ENCODE measurements at regions not wholly inside any gene's neighbourhood (a gene's known extent, or its start where the extent isn't known, plus 50 kb on each side); places are given as distances from the start of the nearest gene placed in this dataset.

DNA sequence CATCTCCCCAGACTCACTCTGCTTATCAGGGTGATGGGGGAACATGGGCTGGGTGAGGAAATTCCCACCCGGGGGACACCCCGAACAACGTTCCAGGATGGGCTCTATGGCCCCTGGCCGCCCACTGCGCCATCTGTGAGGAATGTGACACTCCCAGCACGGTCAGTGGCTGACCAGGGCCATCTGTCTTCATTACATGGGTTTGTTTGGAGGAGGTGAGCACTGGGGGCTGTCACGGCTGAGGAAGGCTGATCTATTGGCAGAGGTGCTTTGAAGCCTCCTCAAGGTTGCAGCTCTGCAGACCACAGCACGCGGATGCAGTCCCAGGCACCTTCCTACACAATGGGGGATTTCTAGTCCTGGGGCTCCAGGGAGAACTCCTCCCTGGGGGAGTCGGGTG is 214.1 kb upstream of the FOXF1 start:
- H3K27ac Mint-ChIP-seq: no peak overlapping the region
- H3K4me3 Mint-ChIP-seq: no peak overlapping the region
- WGBS, 2 experiments (ENCODE audit: insufficient coverage in 1 of 2, insufficient read length in 1 of 2): 85 to 93% methylated on average over 6 to 10 of the region's 10 CpGs
- no peak for DNase-seq
- no peaks in the 10 kb centered on the region for H3K9me3 Mint-ChIP-seq
- peaks cover 14% of the 10 kb centered on the region for H3K4me1 ChIP-seq (ENCODE audit: control insufficient read depth, insufficient read depth, low read length)
- H3K9me3 ChIP-seq (ENCODE audit: control insufficient read depth, low read length): no peaks in the 10 kb centered on the region
- H3K36me3 ChIP-seq (ENCODE audit: control insufficient read depth, insufficient read depth, low read length): no peaks in the 10 kb centered on the region
- no peak overlapping the region for H3K9ac ChIP-seq (ENCODE audit: extremely low read depth, low read length, poor library complexity, severe bottlenecking)
- H3K4me3 ChIP-seq (ENCODE audit: low read length): no peak overlapping the region
- H3K4me1 Mint-ChIP-seq: peaks cover 34% of the 10 kb centered on the region
- peaks cover 88% of the 10 kb centered on the region for H3K27me3 ChIP-seq (ENCODE audit: control insufficient read depth, insufficient read depth, low read length, poor library complexity, severe bottlenecking)
- H3K27ac ChIP-seq (ENCODE audit: low read depth, low read length): no peak overlapping the region
- no peaks in the 10 kb centered on the region for H3K36me3 Mint-ChIP-seq (ENCODE audit: low read depth)
- peaks cover 63% of the 10 kb centered on the region for H3K27me3 Mint-ChIP-seq (ENCODE audit: insufficient read depth)
- TF ChIP-seq, protein P1, sequence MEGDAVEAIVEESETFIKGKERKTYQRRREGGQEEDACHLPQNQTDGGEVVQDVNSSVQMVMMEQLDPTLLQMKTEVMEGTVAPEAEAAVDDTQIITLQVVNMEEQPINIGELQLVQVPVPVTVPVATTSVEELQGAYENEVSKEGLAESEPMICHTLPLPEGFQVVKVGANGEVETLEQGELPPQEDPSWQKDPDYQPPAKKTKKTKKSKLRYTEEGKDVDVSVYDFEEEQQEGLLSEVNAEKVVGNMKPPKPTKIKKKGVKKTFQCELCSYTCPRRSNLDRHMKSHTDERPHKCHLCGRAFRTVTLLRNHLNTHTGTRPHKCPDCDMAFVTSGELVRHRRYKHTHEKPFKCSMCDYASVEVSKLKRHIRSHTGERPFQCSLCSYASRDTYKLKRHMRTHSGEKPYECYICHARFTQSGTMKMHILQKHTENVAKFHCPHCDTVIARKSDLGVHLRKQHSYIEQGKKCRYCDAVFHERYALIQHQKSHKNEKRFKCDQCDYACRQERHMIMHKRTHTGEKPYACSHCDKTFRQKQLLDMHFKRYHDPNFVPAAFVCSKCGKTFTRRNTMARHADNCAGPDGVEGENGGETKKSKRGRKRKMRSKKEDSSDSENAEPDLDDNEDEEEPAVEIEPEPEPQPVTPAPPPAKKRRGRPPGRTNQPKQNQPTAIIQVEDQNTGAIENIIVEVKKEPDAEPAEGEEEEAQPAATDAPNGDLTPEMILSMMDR (conservative IDR thresholded peaks at IDR 0.05): no peak

DNA sequence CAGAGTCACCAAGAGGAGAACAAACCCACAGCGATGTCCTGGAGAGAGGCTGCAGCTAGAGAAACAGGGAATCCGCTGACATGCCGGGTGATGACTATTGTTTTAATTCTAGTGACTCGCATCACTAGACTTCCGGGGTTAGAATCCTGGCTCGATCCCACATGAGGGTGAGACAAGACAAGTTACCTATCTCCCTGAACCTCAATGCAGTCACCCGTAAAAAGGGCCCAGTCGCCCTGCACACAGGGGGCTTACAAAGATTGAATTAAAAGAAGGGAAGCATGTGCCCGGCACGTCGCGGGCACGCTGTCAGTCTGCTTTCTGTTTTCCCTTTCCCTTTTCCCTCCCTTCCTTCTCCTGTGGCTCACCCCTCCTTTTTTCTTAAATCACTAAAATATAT is 212.9 kb upstream of the FOXF1 start:
- WGBS, 2 experiments (ENCODE audit: insufficient coverage in 1 of 2, insufficient read length in 1 of 2): 70 to 73% methylated on average over 11 to 13 of the region's 13 CpGs
- peaks cover 39% of the 10 kb centered on the region for H3K4me1 Mint-ChIP-seq
- no peaks in the 10 kb centered on the region for H3K9me3 ChIP-seq (ENCODE audit: control insufficient read depth, low read length)
- TF ChIP-seq, protein P1 (conservative IDR thresholded peaks at IDR 0.05): no peak
- H3K36me3 Mint-ChIP-seq (ENCODE audit: low read depth): no peaks in the 10 kb centered on the region
- peaks cover 54% of the 10 kb centered on the region for H3K27me3 Mint-ChIP-seq (ENCODE audit: insufficient read depth)
- H3K27ac ChIP-seq (ENCODE audit: low read depth, low read length): no peak overlapping the region
- H3K4me3 ChIP-seq (ENCODE audit: low read length): no peak overlapping the region
- peaks cover 14% of the 10 kb centered on the region for H3K4me1 ChIP-seq (ENCODE audit: control insufficient read depth, insufficient read depth, low read length)
- H3K27me3 ChIP-seq (ENCODE audit: control insufficient read depth, insufficient read depth, low read length, poor library complexity, severe bottlenecking): peaks cover 77% of the 10 kb centered on the region
- no peaks in the 10 kb centered on the region for H3K9me3 Mint-ChIP-seq
- no peaks in the 10 kb centered on the region for H3K36me3 ChIP-seq (ENCODE audit: control insufficient read depth, insufficient read depth, low read length)
- DNase-seq: no peak
- no peak overlapping the region for H3K9ac ChIP-seq (ENCODE audit: extremely low read depth, low read length, poor library complexity, severe bottlenecking)
- H3K27ac Mint-ChIP-seq: no peak overlapping the region
- no peak overlapping the region for H3K4me3 Mint-ChIP-seq

DNA sequence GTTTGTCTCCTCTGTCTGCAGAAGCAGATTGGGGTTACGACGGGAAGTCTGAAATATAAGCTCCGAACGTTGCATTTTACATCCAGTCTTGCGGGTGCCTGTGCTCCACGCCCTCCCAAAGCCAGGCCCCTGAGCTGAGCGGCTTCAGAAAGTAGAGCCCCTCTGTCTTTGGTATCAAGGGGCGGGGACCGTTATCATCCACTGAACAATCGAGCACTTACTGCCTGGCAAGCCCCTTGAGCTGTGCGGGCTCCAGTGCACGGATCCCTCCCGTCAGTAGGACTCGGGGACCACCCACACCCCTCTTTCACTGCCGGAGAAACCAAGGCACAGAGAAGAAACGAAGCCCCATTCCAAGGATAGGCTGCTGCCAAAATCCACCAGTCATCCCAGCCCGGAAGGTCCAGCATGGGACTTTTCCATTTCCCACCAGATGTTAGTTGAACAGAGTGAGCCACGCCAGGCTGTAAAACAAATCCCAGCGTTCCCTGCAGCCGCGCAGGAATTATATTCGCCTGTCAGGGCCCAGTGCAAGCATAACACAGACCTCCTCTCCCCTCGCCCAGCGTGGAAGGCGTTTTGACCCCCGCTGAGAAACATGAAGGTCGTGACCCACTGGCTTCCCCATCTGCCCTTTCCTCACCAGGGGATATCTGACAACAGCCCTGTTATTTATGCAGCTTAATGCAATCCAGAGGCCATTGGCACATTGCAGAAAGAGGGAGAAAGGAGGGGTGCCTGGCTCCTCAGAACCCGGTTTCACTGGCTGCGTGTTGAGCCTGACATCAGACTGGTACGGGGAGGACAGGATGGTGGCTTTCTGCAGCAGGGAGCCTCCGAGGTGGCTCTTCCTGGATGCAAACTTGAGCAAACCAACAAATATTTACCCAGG is 212.2 kb upstream of the FOXF1 start:
- 60 to 63% methylated on average over 25 to 31 of the region's 31 CpGs for WGBS, 2 experiments (ENCODE audit: insufficient coverage in 1 of 2, insufficient read length in 1 of 2)
- Histone ChIP-seq H3K4me3 (ENCODE audit: low read length) (no peak overlapping the region), H3K9me3 (ENCODE audit: control insufficient read depth, low read length) (no peaks in the 10 kb centered on the region), H3K36me3 (ENCODE audit: control insufficient read depth, insufficient read depth, low read length) (no peaks in the 10 kb centered on the region), H3K9ac (ENCODE audit: extremely low read depth, low read length, poor library complexity, severe bottlenecking) (no peak overlapping the region), H3K27me3 (ENCODE audit: control insufficient read depth, insufficient read depth, low read length, poor library complexity, severe bottlenecking) (peaks cover 69% of the 10 kb centered on the region), H3K4me1 (ENCODE audit: control insufficient read depth, insufficient read depth, low read length) (peaks cover 14% of the 10 kb centered on the region), H3K27ac (ENCODE audit: low read depth, low read length) (no peak overlapping the region)
- no peaks in the 10 kb centered on the region for H3K9me3 Mint-ChIP-seq
- H3K27ac Mint-ChIP-seq: no peak overlapping the region
- H3K4me3 Mint-ChIP-seq: no peak overlapping the region
- no peak for DNase-seq
- H3K27me3 Mint-ChIP-seq (ENCODE audit: insufficient read depth): peaks cover 53% of the 10 kb centered on the region
- peaks cover 39% of the 10 kb centered on the region for H3K4me1 Mint-ChIP-seq
- TF ChIP-seq, protein P1 (conservative IDR thresholded peaks at IDR 0.05): no peak
- H3K36me3 Mint-ChIP-seq (ENCODE audit: low read depth): no peaks in the 10 kb centered on the region

Measured in endodermal cell (in vitro differentiated cells).